ENCODE measurements at regions not wholly inside any gene's neighbourhood (a gene's known extent, or its start where the extent isn't known, plus 50 kb on each side); places are given as distances from the start of the nearest gene placed in this dataset.

DNA sequence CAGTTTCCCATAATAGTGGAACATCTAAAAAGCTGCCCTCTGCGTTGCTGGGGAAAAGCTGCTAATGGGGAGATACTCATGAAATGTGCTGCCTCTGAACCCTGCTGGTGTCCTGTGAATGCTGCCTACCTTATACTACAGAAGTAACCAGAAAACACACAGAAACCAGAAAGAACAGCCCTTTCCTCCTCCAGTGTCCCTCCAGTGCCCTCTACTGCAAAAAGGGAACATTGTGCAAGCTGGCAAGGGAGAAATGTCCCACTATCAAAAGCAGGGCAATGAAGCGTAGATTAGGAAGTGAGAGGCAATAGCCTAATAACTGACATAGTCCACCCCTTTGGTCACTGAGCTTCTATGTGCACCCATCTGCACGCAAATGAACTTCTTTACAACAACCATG is 162.7 kb upstream of the ETAA1 start:
- Histone ChIP-seq H2AFZ (ENCODE audit: insufficient read depth, low read depth, low read length, poor library complexity, severe bottlenecking) (no peak overlapping the region), H3K79me2 (ENCODE audit: control insufficient read depth, insufficient read depth, low read length) (no peaks in the 10 kb centered on the region), H3K4me3 (ENCODE audit: control extremely low read depth in 1 of 5, extremely low read depth in 1 of 5, insufficient read depth in 1 of 5, low read depth in 2 of 5, low read length in 4 of 5) (no peak overlapping the region), H3K27me3 (replicated peaks in 1 of 4; ENCODE audit: control extremely low read depth in 1 of 4, control insufficient read depth in 3 of 4, insufficient read depth in 4 of 4, low read length in 3 of 4) (no peaks in the 10 kb centered on the region), H4K20me1 (ENCODE audit: control insufficient read depth, insufficient read depth, low read length, poor library complexity, severe bottlenecking) (no peaks in the 10 kb centered on the region), H3K27ac (ENCODE audit: low read length in 2 of 2) (no peak overlapping the region), H3K36me3 (replicated peaks in 1 of 2; ENCODE audit: control extremely low read depth in 1 of 2, control insufficient read depth in 1 of 2, extremely low read depth in 1 of 2, insufficient read depth in 2 of 2, low read length in 1 of 2) (no peaks in the 10 kb centered on the region), H3K4me1 (ENCODE audit: control insufficient read depth in 2 of 2, insufficient read depth in 2 of 2, low read length in 2 of 2) (no peaks in the 10 kb centered on the region), H3K4me2 (replicated peaks; ENCODE audit: low read depth, low read length, poor library complexity, severe bottlenecking) (no peak overlapping the region), H3K9ac (ENCODE audit: low read length) (no peak overlapping the region), H3K9me3 (ENCODE audit: control extremely low read depth in 1 of 3, control insufficient read depth in 2 of 3, insufficient read depth in 1 of 3, low read length in 2 of 3) (no peaks in the 10 kb centered on the region)
- Mint-ChIP-seq H3K27me3 (no peaks in the 10 kb centered on the region), H3K4me3 (no peak overlapping the region), H3K27ac (no peak overlapping the region), H3K4me1 (no peaks in the 10 kb centered on the region), H3K9me3 (ENCODE audit: insufficient read depth) (no peaks in the 10 kb centered on the region)
- ATAC-seq (ENCODE audit: low read depth) (no peak), DNase-seq (no peak)
- no peak for TF ChIP-seq EZH2 (IDR thresholded peaks at IDR 0.05; ENCODE audit: borderline replicate concordance, insufficient read depth, low read depth, low read length, poor library complexity, severe bottlenecking)
- TF ChIP-seq, protein P1, sequence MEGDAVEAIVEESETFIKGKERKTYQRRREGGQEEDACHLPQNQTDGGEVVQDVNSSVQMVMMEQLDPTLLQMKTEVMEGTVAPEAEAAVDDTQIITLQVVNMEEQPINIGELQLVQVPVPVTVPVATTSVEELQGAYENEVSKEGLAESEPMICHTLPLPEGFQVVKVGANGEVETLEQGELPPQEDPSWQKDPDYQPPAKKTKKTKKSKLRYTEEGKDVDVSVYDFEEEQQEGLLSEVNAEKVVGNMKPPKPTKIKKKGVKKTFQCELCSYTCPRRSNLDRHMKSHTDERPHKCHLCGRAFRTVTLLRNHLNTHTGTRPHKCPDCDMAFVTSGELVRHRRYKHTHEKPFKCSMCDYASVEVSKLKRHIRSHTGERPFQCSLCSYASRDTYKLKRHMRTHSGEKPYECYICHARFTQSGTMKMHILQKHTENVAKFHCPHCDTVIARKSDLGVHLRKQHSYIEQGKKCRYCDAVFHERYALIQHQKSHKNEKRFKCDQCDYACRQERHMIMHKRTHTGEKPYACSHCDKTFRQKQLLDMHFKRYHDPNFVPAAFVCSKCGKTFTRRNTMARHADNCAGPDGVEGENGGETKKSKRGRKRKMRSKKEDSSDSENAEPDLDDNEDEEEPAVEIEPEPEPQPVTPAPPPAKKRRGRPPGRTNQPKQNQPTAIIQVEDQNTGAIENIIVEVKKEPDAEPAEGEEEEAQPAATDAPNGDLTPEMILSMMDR (IDR thresholded peaks at IDR 0.05): no peak
- POLR2A ChIA-PET: no interaction called here
- intact Hi-C loops (cut with micrococcal nuclease): no loop called here
- CTCF ChIA-PET: no interaction called here
- WGBS (ENCODE audit: insufficient coverage): 70% methylated on average over 2 of the region's 3 CpGs

- Histone ChIP-seq H2AFZ (ENCODE audit: insufficient read depth, low read depth, low read length, poor library complexity, severe bottlenecking) (no peak overlapping the region), H3K36me3 (replicated peaks in 1 of 2; ENCODE audit: control extremely low read depth in 1 of 2, control insufficient read depth in 1 of 2, extremely low read depth in 1 of 2, insufficient read depth in 2 of 2, low read length in 1 of 2) (no peaks in the 10 kb centered on the region), H3K27ac (ENCODE audit: low read length in 2 of 2) (no peak overlapping the region), H3K4me3 (ENCODE audit: control extremely low read depth in 1 of 5, extremely low read depth in 1 of 5, insufficient read depth in 1 of 5, low read depth in 2 of 5, low read length in 4 of 5) (no peak overlapping the region), H3K4me2 (replicated peaks; ENCODE audit: low read depth, low read length, poor library complexity, severe bottlenecking) (no peak overlapping the region), H4K20me1 (ENCODE audit: control insufficient read depth, insufficient read depth, low read length, poor library complexity, severe bottlenecking) (no peaks in the 10 kb centered on the region), H3K4me1 (ENCODE audit: control insufficient read depth in 2 of 2, insufficient read depth in 2 of 2, low read length in 2 of 2) (no peaks in the 10 kb centered on the region), H3K9me3 (ENCODE audit: control extremely low read depth in 1 of 3, control insufficient read depth in 2 of 3, insufficient read depth in 1 of 3, low read length in 2 of 3) (no peaks in the 10 kb centered on the region), H3K79me2 (ENCODE audit: control insufficient read depth, insufficient read depth, low read length) (no peaks in the 10 kb centered on the region), H3K27me3 (replicated peaks in 1 of 4; ENCODE audit: control extremely low read depth in 1 of 4, control insufficient read depth in 3 of 4, insufficient read depth in 4 of 4, low read length in 3 of 4) (no peaks in the 10 kb centered on the region), H3K9ac (ENCODE audit: low read length) (no peak overlapping the region)
- no peak overlapping the region for H3K4me3 Mint-ChIP-seq
- ChIA-PET CTCF (no interaction called here), POLR2A (no interaction called here)
- WGBS (ENCODE audit: insufficient coverage): no CpG with 5 or more reads among the region's 2 CpGs
- H3K27me3 Mint-ChIP-seq: no peaks in the 10 kb centered on the region
- no peaks in the 10 kb centered on the region for H3K9me3 Mint-ChIP-seq (ENCODE audit: insufficient read depth)
- no peaks in the 10 kb centered on the region for H3K4me1 Mint-ChIP-seq
- ATAC-seq (ENCODE audit: low read depth) (no peak), DNase-seq (no peak)
- TF ChIP-seq, protein P1 (IDR thresholded peaks at IDR 0.05): no peak
- no peak for TF ChIP-seq EZH2 (IDR thresholded peaks at IDR 0.05; ENCODE audit: borderline replicate concordance, insufficient read depth, low read depth, low read length, poor library complexity, severe bottlenecking)
- H3K27ac Mint-ChIP-seq: no peak overlapping the region
- intact Hi-C loops (cut with micrococcal nuclease): no loop called here
Observed at GRCh38 chr2:67237288-67237687, 159.8 kb upstream of the ETAA1 start.
